Naive thymus-derived CD4-positive, alpha-beta T cell (primary cell): ENCODE measurements at regions not wholly inside any gene's neighbourhood (a gene's known extent, or its start where the extent isn't known, plus 50 kb on each side); places are given as distances from the start of the nearest gene placed in this dataset.

Experiments
- ATAC-seq: fragments of 150-1000 bp; cut with Tn5 transposase; 2 replicates; pipeline ENCODE4 v1.10.0; 2021; ENCODE audit warnings: mild to moderate bottlenecking, moderate library complexity
- CTCF ChIA-PET: fragments of 350-600 bp; sonication (Branson Sonifier 250); formaldehyde crosslinking; loops from one replicate; lab custom pipeline; 2021; ENCODE audit warnings: antibody characterized with exemption; lab: Charles Lee
- POLR2A ChIA-PET: fragments of 350-600 bp; sonication (Branson Sonifier 250); formaldehyde crosslinking; loops from one replicate; lab custom pipeline; 2021; ENCODE audit warnings: antibody characterized with exemption, inconsistent platforms; lab: Charles Lee
- DNase-seq, 9 donors: peaks; one replicate each; pipeline versions ENCODE4 v3.0.0 to v3.0.0-alpha.2; 2020 to 2022; ENCODE audit warnings: mixed read lengths in 1 of 9
- H3K27ac ChIP-seq: one replicate; pipeline ENCODE4 v1.7.0; 2013; ENCODE audit warnings: mild to moderate bottlenecking, low read depth, low read length, moderate library complexity
- H3K27me3 ChIP-seq, 2 donors: one replicate each; pipeline ENCODE4 v1.7.0; 2013; ENCODE audit warnings: low read length in 2 of 2, mild to moderate bottlenecking in 2 of 2, moderate library complexity in 2 of 2; ENCODE audit not compliant: control insufficient read depth in 2 of 2, insufficient read depth in 2 of 2
- H3K36me3 ChIP-seq, 3 experiments: 1 replicate in 2 of 3; 2 replicates in 1 of 3; pipeline ENCODE4 v1.7.0; 2013; ENCODE audit warnings: low read length in 3 of 3, mild to moderate bottlenecking in 3 of 3, moderate library complexity in 1 of 3; ENCODE audit not compliant: insufficient read depth in 3 of 3, control insufficient read depth in 2 of 3
- H3K4me1 ChIP-seq, 2 donors: one replicate each; pipeline ENCODE4 v1.7.0; 2013; ENCODE audit warnings: low read length in 2 of 2, mild to moderate bottlenecking in 2 of 2, moderate library complexity in 1 of 2; ENCODE audit not compliant: control insufficient read depth in 2 of 2, insufficient read depth in 2 of 2
- H3K4me3 ChIP-seq: 2 replicates; pipeline ENCODE4 v1.7.0; 2013; ENCODE audit warnings: mild to moderate bottlenecking, low read length
- H3K9me3 ChIP-seq, 3 experiments: 1 replicate in 2 of 3; 2 replicates in 1 of 3; pipeline ENCODE4 v1.7.0; 2013; ENCODE audit warnings: low read length in 3 of 3; ENCODE audit not compliant: control insufficient read depth in 2 of 3
- H3K27ac Mint-ChIP-seq, 9 donors: one replicate each; pipeline ENCODE4 v1.8.0; 2020 to 2022; ENCODE audit warnings: mixed read lengths in 9 of 9, mild to moderate bottlenecking in 8 of 9, moderate library complexity in 5 of 9, inconsistent platforms in 2 of 9
- H3K27me3 Mint-ChIP-seq, 5 donors: one replicate each; pipeline ENCODE4 v1.8.0; 2021 to 2022; ENCODE audit warnings: mixed read lengths in 5 of 5, mild to moderate bottlenecking in 1 of 5
- H3K36me3 Mint-ChIP-seq, 5 donors: one replicate each; pipeline ENCODE4 v1.8.0; 2020 to 2022; ENCODE audit warnings: mixed read lengths in 5 of 5, mild to moderate bottlenecking in 3 of 5, inconsistent platforms in 1 of 5
- H3K4me1 Mint-ChIP-seq, 7 donors: one replicate each; pipeline ENCODE4 v1.8.0; 2020 to 2022; ENCODE audit warnings: mixed read lengths in 7 of 7, mild to moderate bottlenecking in 3 of 7, inconsistent platforms in 1 of 7
- H3K4me3 Mint-ChIP-seq, 10 donors: one replicate each; pipeline ENCODE4 v1.8.0; 2020 to 2022; ENCODE audit warnings: mild to moderate bottlenecking in 10 of 10, mixed read lengths in 10 of 10, moderate library complexity in 6 of 10, inconsistent platforms in 2 of 10
- H3K9me3 Mint-ChIP-seq, 11 donors: one replicate each; pipeline ENCODE4 v1.8.0; 2020 to 2022; ENCODE audit warnings: mixed read lengths in 11 of 11, mild to moderate bottlenecking in 4 of 11, inconsistent platforms in 1 of 11, moderate library complexity in 1 of 11
- intact Hi-C, 2 donors: fragments of 100-400 bp; cut with micrococcal nuclease; formaldehyde crosslinking; loops; one replicate each; pipeline ENCODE4 v1.15.1; 2023

DNA sequence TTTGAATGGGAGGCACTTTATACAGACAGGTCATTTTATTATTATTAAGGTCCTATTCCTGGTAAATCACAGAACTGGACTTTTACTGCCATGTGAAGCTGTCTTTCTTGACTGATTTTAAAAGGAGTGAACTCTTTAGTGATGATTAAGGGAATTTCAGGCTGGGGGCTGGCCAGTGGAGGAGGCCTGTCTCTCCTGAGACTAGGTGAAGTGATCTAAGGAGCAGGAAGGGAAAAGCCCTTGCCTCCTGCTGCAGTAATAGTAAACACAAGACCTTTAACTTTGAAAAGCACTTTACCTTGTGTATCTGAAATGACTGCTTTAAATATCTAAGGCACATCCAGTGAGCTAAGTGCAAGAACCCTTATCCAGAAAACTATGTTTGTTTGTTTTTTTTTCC is 118.0 kb upstream of the SPAG17 start:
- Histone ChIP-seq H3K36me3 (no peaks in the 10 kb centered on the region), H3K27me3 (no peaks in the 10 kb centered on the region), H3K4me3 (no peak overlapping the region), H3K4me1 (no peaks in the 10 kb centered on the region), H3K9me3 (no peaks in the 10 kb centered on the region), H3K27ac (no peak overlapping the region)
- Mint-ChIP-seq H3K27ac (no peak overlapping the region), H3K4me3 (no peak overlapping the region), H3K36me3 (no peaks in the 10 kb centered on the region), H3K4me1 (no peaks in the 10 kb centered on the region), H3K9me3 (peaks cover 0 to 10% (median 0%) of the 10 kb centered on the region in 11 donors), H3K27me3 (peaks cover 0 to 4% (median 0%) of the 10 kb centered on the region in 5 donors)
- POLR2A ChIA-PET = no interaction called here
- intact Hi-C loops = no loop called here
- CTCF ChIA-PET = no interaction called here
- DNase-seq (no peak), ATAC-seq (no peak)

DNA sequence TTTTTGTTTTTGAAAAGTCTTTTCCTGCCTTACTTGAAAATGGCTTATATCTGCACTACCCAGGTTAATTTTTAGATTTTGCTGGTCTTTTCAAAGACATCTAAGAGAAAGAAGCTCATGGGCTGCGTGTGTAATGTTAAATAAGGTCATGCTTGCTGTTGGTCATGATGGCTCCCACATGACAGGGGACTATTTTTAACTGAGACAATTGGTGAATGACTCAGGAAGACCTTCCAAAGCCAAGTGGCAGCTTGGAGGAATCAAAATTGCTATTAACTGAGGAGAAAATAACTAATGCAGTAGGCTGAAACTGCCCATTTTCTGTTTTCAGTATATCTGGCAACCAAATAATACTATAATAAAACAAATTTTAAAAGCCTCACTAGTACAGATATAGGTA is 117.1 kb upstream of the SPAG17 start:
- H3K4me1 ChIP-seq = no peaks in the 10 kb centered on the region
- Mint-ChIP-seq H3K4me3 (no peak overlapping the region), H3K36me3 (no peaks in the 10 kb centered on the region), H3K4me1 (no peaks in the 10 kb centered on the region), H3K9me3 (peaks cover 0 to 10% (median 0%) of the 10 kb centered on the region in 11 donors), H3K27ac (no peak overlapping the region), H3K27me3 (peaks cover 0 to 9% (median 0%) of the 10 kb centered on the region in 5 donors)
- ChIA-PET CTCF (no interaction called here), POLR2A (no interaction called here)
- no peak overlapping the region for H3K27ac ChIP-seq
- no peak for DNase-seq
- no peak for ATAC-seq
- H3K36me3 ChIP-seq = no peaks in the 10 kb centered on the region
- intact Hi-C loops = no loop called here
- H3K9me3 ChIP-seq = no peaks in the 10 kb centered on the region
- H3K4me3 ChIP-seq = no peak overlapping the region
- H3K27me3 ChIP-seq = no peaks in the 10 kb centered on the region

DNA sequence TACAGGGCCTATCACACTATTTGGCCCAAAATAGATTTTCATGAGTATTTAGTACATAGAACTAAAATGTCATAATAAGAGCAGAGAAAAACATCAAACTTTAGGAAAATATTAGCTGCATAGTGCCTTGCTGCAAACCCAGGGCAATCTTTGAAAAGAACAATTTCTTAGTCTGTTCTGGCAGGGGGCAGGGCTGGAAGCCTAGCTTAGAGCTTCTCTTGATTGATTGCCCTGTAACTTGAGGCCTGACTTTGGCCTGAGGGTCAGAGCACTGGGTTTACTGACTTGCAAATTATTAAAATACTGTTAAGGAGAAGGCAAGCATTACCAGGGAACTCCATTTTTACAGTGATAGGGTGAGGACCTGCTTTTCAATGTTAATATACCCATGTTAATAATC is 115.8 kb upstream of the SPAG17 start:
- H3K27ac ChIP-seq = no peak overlapping the region
- H3K4me3 Mint-ChIP-seq = no peak overlapping the region
- no peaks in the 10 kb centered on the region for H3K4me1 ChIP-seq
- no peaks in the 10 kb centered on the region for H3K9me3 ChIP-seq
- no peak overlapping the region for H3K27ac Mint-ChIP-seq
- H3K9me3 Mint-ChIP-seq = peaks cover 0 to 10% (median 0%) of the 10 kb centered on the region in 11 donors
- H3K4me3 ChIP-seq = no peak overlapping the region
- no peaks in the 10 kb centered on the region for H3K36me3 Mint-ChIP-seq
- no peaks in the 10 kb centered on the region for H3K36me3 ChIP-seq
- H3K27me3 ChIP-seq = no peaks in the 10 kb centered on the region
- ATAC-seq = no peak
- DNase-seq = no peak
- ChIA-PET POLR2A (no interaction called here), CTCF (no interaction called here)
- H3K27me3 Mint-ChIP-seq = peaks cover 0 to 9% (median 0%) of the 10 kb centered on the region in 5 donors
- intact Hi-C loops = no loop called here
- no peaks in the 10 kb centered on the region for H3K4me1 Mint-ChIP-seq

DNA sequence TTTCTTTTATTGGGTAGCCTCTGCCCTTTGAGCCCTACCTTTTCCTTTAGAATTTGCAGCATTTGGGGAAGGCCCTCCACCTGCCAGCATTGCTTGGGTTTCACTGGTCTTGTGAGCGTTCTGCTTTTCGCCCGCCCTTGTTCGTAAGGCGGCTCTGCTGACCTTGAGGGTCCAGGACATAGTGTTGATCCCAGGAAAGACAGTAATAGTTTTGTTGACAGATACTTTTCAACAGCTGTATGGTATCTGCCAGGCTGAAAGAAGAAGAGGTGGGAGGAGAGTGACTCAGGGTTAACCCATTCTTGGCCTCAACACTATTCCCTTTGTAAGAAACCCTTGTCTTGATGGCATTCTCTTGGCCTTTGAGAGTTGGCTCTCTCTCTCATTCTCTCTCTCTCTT is 113.4 kb upstream of the SPAG17 start:
- no peaks in the 10 kb centered on the region for H3K4me1 ChIP-seq

DNA sequence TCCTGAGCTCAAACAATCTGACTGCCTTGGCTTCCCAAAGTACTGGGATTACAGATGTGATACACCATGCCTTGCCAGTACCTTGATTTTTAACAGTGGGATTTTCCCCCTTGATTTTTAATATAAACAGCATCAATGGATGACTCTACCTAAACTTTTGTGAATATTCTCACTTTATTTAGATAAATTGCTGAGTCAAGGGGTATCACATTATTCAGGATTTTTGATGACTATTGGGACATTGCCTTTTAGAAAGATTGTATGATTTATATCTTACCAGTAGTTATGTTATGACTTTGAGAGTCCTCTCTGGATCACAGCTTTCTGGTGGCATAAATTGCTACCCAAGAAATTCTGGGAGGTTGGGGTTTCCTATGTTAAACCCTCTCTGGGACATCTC is 112.5 kb upstream of the SPAG17 start:
- ChIA-PET POLR2A (no interaction called here), CTCF (no interaction called here)
- Mint-ChIP-seq H3K4me3 (no peak overlapping the region), H3K27me3 (peaks cover 0 to 13% (median 0%) of the 10 kb centered on the region in 5 donors), H3K27ac (no peak overlapping the region), H3K9me3 (peaks cover 0 to 12% (median 0%) of the 10 kb centered on the region in 11 donors), H3K36me3 (no peaks in the 10 kb centered on the region), H3K4me1 (no peaks in the 10 kb centered on the region)
- no peaks in the 10 kb centered on the region for H3K9me3 ChIP-seq
- no peaks in the 10 kb centered on the region for H3K27me3 ChIP-seq
- no peak overlapping the region for H3K27ac ChIP-seq
- no peak for DNase-seq
- intact Hi-C loops = no loop called here
- H3K4me1 ChIP-seq = no peaks in the 10 kb centered on the region
- H3K4me3 ChIP-seq = no peak overlapping the region
- H3K36me3 ChIP-seq = no peaks in the 10 kb centered on the region
- no peak for ATAC-seq

More for the DNA sequence above, 113.4 kb upstream of the SPAG17 start:
- H3K4me1 Mint-ChIP-seq = no peaks in the 10 kb centered on the region
- H3K9me3 Mint-ChIP-seq = peaks cover 0 to 12% (median 0%) of the 10 kb centered on the region in 11 donors
- ATAC-seq = no peak
- H3K36me3 ChIP-seq = no peaks in the 10 kb centered on the region
- H3K9me3 ChIP-seq = no peaks in the 10 kb centered on the region
- H3K27me3 Mint-ChIP-seq = peaks cover 0 to 9% (median 0%) of the 10 kb centered on the region in 5 donors
- no peak overlapping the region for H3K27ac Mint-ChIP-seq
- no peak for DNase-seq
- CTCF ChIA-PET = no interaction called here
- no peak overlapping the region for H3K4me3 Mint-ChIP-seq
- H3K36me3 Mint-ChIP-seq = no peaks in the 10 kb centered on the region
- POLR2A ChIA-PET = no interaction called here
- intact Hi-C loops = no loop called here
- no peak overlapping the region for H3K27ac ChIP-seq
- no peaks in the 10 kb centered on the region for H3K27me3 ChIP-seq
- H3K4me3 ChIP-seq = no peak overlapping the region

DNA sequence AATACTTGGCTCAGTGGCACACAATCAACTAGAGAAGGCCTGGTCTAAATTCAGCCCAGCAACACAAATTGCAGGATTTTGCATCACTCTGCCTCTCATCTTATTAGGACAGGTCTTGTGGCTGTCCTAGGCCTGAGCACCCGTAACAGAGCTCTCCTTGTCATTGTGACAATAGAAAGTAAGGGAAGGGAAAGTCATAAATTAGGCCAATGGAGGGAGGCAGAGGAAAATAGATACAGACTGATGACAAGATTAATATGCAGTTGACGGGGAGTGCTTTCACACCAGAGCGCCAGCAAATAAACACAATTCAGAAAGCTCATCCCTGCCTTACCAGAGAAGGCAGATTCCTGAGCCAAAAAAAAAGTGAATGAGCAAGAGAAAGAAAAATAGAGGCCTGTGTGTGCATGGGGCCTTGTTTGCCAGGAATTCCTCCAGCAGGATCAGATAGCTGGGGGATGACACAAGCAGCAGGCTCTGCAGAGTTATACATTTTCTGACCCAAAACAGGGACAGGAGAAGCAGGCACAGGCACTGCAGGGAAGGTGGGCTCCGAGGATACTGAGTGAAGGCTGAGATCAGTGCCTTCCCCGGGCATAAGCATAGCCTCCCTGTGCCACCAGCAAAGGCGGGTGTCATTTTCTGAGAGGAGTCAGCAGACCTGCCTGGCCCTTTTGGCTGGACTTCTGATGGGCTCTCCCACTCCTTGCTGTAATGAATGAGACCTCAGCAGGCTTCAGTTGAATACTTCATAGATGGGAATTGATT is 110.0 kb upstream of the SPAG17 start:
- intact Hi-C loops = no loop called here
- Mint-ChIP-seq H3K27me3 (peaks cover 0 to 13% (median 0%) of the 10 kb centered on the region in 5 donors), H3K4me1 (no peaks in the 10 kb centered on the region), H3K36me3 (no peaks in the 10 kb centered on the region), H3K27ac (no peak overlapping the region), H3K4me3 (no peak overlapping the region), H3K9me3 (peaks cover 0 to 12% (median 0%) of the 10 kb centered on the region in 11 donors)
- ChIA-PET POLR2A (no interaction called here), CTCF (no interaction called here)
- no peak overlapping the region for H3K4me3 ChIP-seq
- no peaks in the 10 kb centered on the region for H3K36me3 ChIP-seq
- H3K27ac ChIP-seq = no peak overlapping the region
- no peaks in the 10 kb centered on the region for H3K27me3 ChIP-seq
- ATAC-seq (no peak), DNase-seq (no peak)
- no peaks in the 10 kb centered on the region for H3K4me1 ChIP-seq
- H3K9me3 ChIP-seq = no peaks in the 10 kb centered on the region

DNA sequence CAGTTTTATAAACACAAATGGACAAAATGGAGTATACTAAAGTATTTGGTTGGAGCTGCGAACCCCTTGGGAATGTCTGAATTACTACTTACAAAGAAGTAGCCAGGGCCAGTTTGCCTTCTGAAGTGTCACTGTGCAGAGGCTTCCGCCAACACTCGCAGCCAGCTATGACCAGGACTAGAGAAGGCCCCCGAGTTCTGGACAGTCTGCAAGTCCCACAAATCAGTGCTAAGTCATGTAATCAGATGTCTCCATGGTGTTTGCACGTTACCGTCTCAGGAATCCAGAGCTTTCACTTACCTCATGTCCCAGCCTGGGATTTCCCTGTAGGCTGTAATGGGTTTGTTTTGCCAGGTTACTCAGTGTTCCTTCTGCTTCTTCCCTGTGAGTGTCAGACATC is 106.6 kb upstream of the SPAG17 start:
- H3K27ac Mint-ChIP-seq = no peak overlapping the region
- intact Hi-C loops = no loop called here
- no peaks in the 10 kb centered on the region for H3K27me3 ChIP-seq
- ChIA-PET POLR2A (no interaction called here), CTCF (no interaction called here)
- no peak overlapping the region for H3K4me3 Mint-ChIP-seq
- ATAC-seq (no peak), DNase-seq (no peak)
- H3K4me3 ChIP-seq = no peak overlapping the region
- H3K36me3 ChIP-seq = no peaks in the 10 kb centered on the region
- no peaks in the 10 kb centered on the region for H3K4me1 Mint-ChIP-seq
- peaks cover 0 to 4% (median 0%) of the 10 kb centered on the region in 5 donors for H3K27me3 Mint-ChIP-seq
- no peaks in the 10 kb centered on the region for H3K9me3 ChIP-seq
- no peaks in the 10 kb centered on the region for H3K36me3 Mint-ChIP-seq
- H3K27ac ChIP-seq = no peak overlapping the region
- peaks cover 0 to 8% (median 2%) of the 10 kb centered on the region in 11 donors for H3K9me3 Mint-ChIP-seq
- H3K4me1 ChIP-seq = no peaks in the 10 kb centered on the region
